ENCODE measurements at regions not wholly inside any gene's neighbourhood (a gene's known extent, or its start where the extent isn't known, plus 50 kb on each side); places are given as distances from the start of the nearest gene placed in this dataset.

DNA sequence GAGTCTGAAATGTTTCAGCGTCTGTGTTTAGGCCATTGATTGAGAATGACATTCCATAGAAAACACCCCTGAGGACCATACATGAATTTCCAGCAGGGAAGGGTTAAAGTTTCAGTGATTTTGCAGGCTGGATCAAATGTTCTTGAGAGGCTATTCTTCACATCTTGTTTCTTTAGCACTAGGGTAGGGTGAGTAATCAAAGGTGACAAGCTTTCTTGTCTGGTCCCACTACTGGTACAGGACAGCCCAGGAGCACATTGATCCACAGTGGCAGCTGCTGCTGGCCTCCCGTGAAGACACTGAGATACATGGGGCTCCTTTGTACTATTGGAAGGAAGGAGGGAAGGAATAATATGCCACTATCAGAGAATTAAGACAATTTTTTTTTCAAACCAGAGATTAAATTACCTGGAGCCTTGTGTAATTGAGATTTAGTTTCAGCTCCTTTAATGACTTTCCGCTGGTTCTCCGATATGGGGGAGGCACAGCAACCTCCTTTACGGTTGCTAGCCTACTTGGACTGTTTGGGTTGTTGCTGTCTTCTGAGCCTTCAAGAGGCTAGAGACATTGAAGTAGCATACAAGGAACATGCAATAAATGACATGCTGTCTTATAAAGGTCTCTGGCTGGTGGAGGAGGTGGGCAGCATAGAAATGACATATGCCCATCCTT, 368.9 kb downstream of the SOX11 start:
- TF ChIP-seq POLR2AphosphoS5 (IDR thresholded peaks at IDR 0.05; ENCODE audit: low read depth, low read length), result no peak
- TF ChIP-seq, protein P1, sequence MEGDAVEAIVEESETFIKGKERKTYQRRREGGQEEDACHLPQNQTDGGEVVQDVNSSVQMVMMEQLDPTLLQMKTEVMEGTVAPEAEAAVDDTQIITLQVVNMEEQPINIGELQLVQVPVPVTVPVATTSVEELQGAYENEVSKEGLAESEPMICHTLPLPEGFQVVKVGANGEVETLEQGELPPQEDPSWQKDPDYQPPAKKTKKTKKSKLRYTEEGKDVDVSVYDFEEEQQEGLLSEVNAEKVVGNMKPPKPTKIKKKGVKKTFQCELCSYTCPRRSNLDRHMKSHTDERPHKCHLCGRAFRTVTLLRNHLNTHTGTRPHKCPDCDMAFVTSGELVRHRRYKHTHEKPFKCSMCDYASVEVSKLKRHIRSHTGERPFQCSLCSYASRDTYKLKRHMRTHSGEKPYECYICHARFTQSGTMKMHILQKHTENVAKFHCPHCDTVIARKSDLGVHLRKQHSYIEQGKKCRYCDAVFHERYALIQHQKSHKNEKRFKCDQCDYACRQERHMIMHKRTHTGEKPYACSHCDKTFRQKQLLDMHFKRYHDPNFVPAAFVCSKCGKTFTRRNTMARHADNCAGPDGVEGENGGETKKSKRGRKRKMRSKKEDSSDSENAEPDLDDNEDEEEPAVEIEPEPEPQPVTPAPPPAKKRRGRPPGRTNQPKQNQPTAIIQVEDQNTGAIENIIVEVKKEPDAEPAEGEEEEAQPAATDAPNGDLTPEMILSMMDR (IDR thresholded peaks at IDR 0.05), result no peak
